HCT116 (cell line): ENCODE measurements at regions not wholly inside any gene's neighbourhood (a gene's known extent, or its start where the extent isn't known, plus 50 kb on each side); places are given as distances from the start of the nearest gene placed in this dataset.

Experiments used
- ATAC-seq: fragments of 200-7000 bp; cut with Tn5 transposase; 2 replicates; pipeline ENCODE4 v1.9.1; 2020; ENCODE audit warnings: mild to moderate bottlenecking, moderate library complexity
- BruUV-seq: library from RNA; stranded (reverse); fragments of 400-500 nt; replicated peaks from 2 replicates; lab custom pipeline; 2021; lab: Mats Ljungman, UMichigan
- CTCF ChIA-PET: fragments of 300-600 bp; sonication (Branson Sonifier 250); formaldehyde crosslinking; loops from one replicate; lab custom pipeline; 2021; ENCODE audit warnings: antibody characterized with exemption; lab: Charles Lee
- POLR2A ChIA-PET: fragments of 300-600, 350-600 bp; sonication (Branson Sonifier 250); formaldehyde crosslinking; loops from one replicate; lab custom pipeline; 2021; ENCODE audit warnings: antibody characterized with exemption; lab: Charles Lee
- RAD21 ChIA-PET, 2 experiments: fragments of 300-600 bp; sonication (Branson Sonifier 250); formaldehyde crosslinking; loops; one replicate each; lab custom pipeline; 2023; ENCODE audit warnings: low total read pairs in 2 of 2; ENCODE audit not compliant: uncharacterized antibody in 2 of 2, unreplicated experiment in 2 of 2, low non-redundant PET in 1 of 2; lab: Charles Lee
- DNase-seq: peaks from one replicate; pipeline ENCODE4 v3.0.0-alpha.2; 2010; ENCODE audit warnings: low read depth, low spot score
- H2AFZ ChIP-seq: fragments of 200-600 bp; shearing (Covaris generic), sonication (generic); 2 replicates; pipeline ENCODE4 v1.6.1; 2017; ENCODE audit warnings: low read depth, mixed run types, mixed read lengths, antibody characterized with exemption, low read length; ENCODE audit not compliant: poor library complexity, severe bottlenecking
- H3K27ac ChIP-seq: 2 replicates; pipeline ENCODE4 v1.5.1; 2012; ENCODE audit warnings: low read depth, low read length
- H3K27me3 ChIP-seq: fragments of 200-600 bp; sonication (generic); 2 replicates; pipeline ENCODE4 v1.6.1; 2016; ENCODE audit warnings: mixed run types, low read length, mixed read lengths; ENCODE audit not compliant: insufficient read depth
- H3K36me3 ChIP-seq, 2 experiments: fragments of 200-500 bp in 1 of 2; fragments of 200-600 bp in 1 of 2; sonication (Bioruptor generic) in 1 of 2; sonication (generic) in 1 of 2; 2 replicates each; pipeline versions ENCODE4 v1.5.1 to v1.6.1; 2014 to 2016; ENCODE audit warnings: low read length in 2 of 2, inconsistent platforms in 1 of 2, mixed read lengths in 1 of 2, mixed run types in 1 of 2; ENCODE audit not compliant: insufficient read depth in 2 of 2, control insufficient read depth in 1 of 2
- H3K4me1 ChIP-seq, 2 experiments: fragments of 200-600 bp in 1 of 2; sonication (generic) in 1 of 2; 2 replicates each; pipeline versions ENCODE4 v1.5.1 to v1.6.1; 2012 to 2017; ENCODE audit warnings: low read length in 2 of 2, inconsistent platforms in 1 of 2, mild to moderate bottlenecking in 1 of 2, mixed read lengths in 1 of 2, mixed run types in 1 of 2, moderate library complexity in 1 of 2; ENCODE audit not compliant: insufficient read depth in 2 of 2, control insufficient read depth in 1 of 2
- H3K4me2 ChIP-seq: fragments of 200-600 bp; sonication (generic); 2 replicates; pipeline ENCODE4 v1.6.1; 2017; ENCODE audit warnings: mixed run types, low read length, mixed read lengths
- H3K4me3 ChIP-seq, 2 experiments: fragments of 200-600 bp in 1 of 2; sonication (generic) in 1 of 2; replicated peaks in 1 of 2; 2 replicates each; pipeline ENCODE4 v1.5.1; 2011 to 2016; ENCODE audit warnings: low read length in 2 of 2, control low read depth in 1 of 2, low read depth in 1 of 2, mild to moderate bottlenecking in 1 of 2, mixed read lengths in 1 of 2, mixed run types in 1 of 2
- H3K79me2 ChIP-seq: fragments of 200-600 bp; sonication (generic); 2 replicates; pipeline ENCODE4 v1.6.1; 2017; ENCODE audit warnings: mild to moderate bottlenecking, mixed run types, low read length, moderate library complexity, mixed read lengths; ENCODE audit not compliant: insufficient read depth
- H3K9ac ChIP-seq: fragments of 200-600 bp; sonication (generic); 2 replicates; pipeline ENCODE4 v1.6.1; 2016; ENCODE audit warnings: low read length, mixed read lengths
- H3K9me2 ChIP-seq: fragments of 200-600 bp; sonication (generic), shearing (Covaris generic); 2 replicates; pipeline ENCODE4 v1.6.1; 2017; ENCODE audit warnings: mixed run types, mild to moderate bottlenecking, moderate library complexity; ENCODE audit not compliant: insufficient read depth
- H3K9me3 ChIP-seq, 2 experiments: fragments of 200-500 bp in 1 of 2; fragments of 200-600 bp in 1 of 2; sonication (Bioruptor generic) in 1 of 2; sonication (generic) in 1 of 2; 2 replicates each; pipeline ENCODE4 v1.6.1; 2014 to 2017; ENCODE audit warnings: low read length in 2 of 2, mixed read lengths in 2 of 2, inconsistent platforms in 1 of 2, low read depth in 1 of 2, mild to moderate bottlenecking in 1 of 2, mixed run types in 1 of 2, moderate library complexity in 1 of 2; ENCODE audit not compliant: control insufficient read depth in 1 of 2, insufficient read depth in 1 of 2
- H4K20me1 ChIP-seq: fragments of 200-600 bp; sonication (generic), shearing (Covaris generic); 2 replicates; pipeline ENCODE4 v1.6.1; 2017; ENCODE audit warnings: mixed run types, mild to moderate bottlenecking, moderate library complexity; ENCODE audit not compliant: insufficient read depth
- ATF3 ChIP-seq: IDR thresholded peaks from 2 replicates; pipeline ENCODE4 v1.6.1; 2012
- CBX3 ChIP-seq: IDR thresholded peaks from 2 replicates; pipeline ENCODE4 v1.6.1; 2012; ENCODE audit warnings: low read depth
- CEBPB ChIP-seq: IDR thresholded peaks from 2 replicates; pipeline ENCODE4 v1.6.1; 2012; ENCODE audit warnings: low read depth
- CTCF ChIP-seq, 3 experiments: fragments of 200-600 bp in 1 of 3; sonication (generic) in 1 of 3; IDR thresholded peaks in 2 of 3; conservative IDR thresholded peaks in 1 of 3; 2 replicates each; pipeline ENCODE4 v1.5.1; 2012 to 2017; ENCODE audit warnings: low read depth in 2 of 3, low read length in 2 of 3, antibody characterized with exemption in 1 of 3, borderline replicate concordance in 1 of 3, control low read depth in 1 of 3, mild to moderate bottlenecking in 1 of 3, mixed read lengths in 1 of 3, mixed run types in 1 of 3, moderate library complexity in 1 of 3; ENCODE audit not compliant: insufficient read depth in 1 of 3
- EGR1 ChIP-seq: IDR thresholded peaks from 2 replicates; pipeline ENCODE4 v1.6.1; 2012; ENCODE audit warnings: low read depth
- FOSL1 ChIP-seq: IDR thresholded peaks from 2 replicates; pipeline ENCODE4 v1.6.1; 2012; ENCODE audit warnings: low read depth
- JUND ChIP-seq: IDR thresholded peaks from 2 replicates; pipeline ENCODE4 v1.6.1; 2012
- MAX ChIP-seq: IDR thresholded peaks from 2 replicates; pipeline ENCODE4 v1.6.1; 2012
- POLR2A ChIP-seq: IDR thresholded peaks from 2 replicates; pipeline ENCODE4 v1.7.0; 2011; ENCODE audit warnings: borderline replicate concordance; ENCODE audit not compliant: insufficient read depth, insufficient read length; ENCODE audit errors: extremely low read depth
- POLR2AphosphoS5 ChIP-seq: IDR thresholded peaks from 2 replicates; pipeline ENCODE4 v1.6.1; 2011; ENCODE audit warnings: mild to moderate bottlenecking, low read depth, low read length, moderate library complexity
- RAD21 ChIP-seq: IDR thresholded peaks from 2 replicates; pipeline ENCODE4 v1.6.1; 2012; ENCODE audit warnings: low read depth, mild to moderate bottlenecking
- SRF ChIP-seq: IDR thresholded peaks from 2 replicates; pipeline ENCODE4 v1.6.1; 2012; ENCODE audit warnings: low read depth
- TCF7L2 ChIP-seq: IDR thresholded peaks from 2 replicates; pipeline ENCODE4 v1.7.0; 2011; ENCODE audit warnings: borderline replicate concordance, inconsistent platforms; ENCODE audit not compliant: insufficient read depth, insufficient read length; ENCODE audit errors: extremely low read depth
- YY1 ChIP-seq: IDR thresholded peaks from 2 replicates; pipeline ENCODE4 v1.6.1; 2011; ENCODE audit warnings: low read length, low read depth, moderate library complexity, mild to moderate bottlenecking; ENCODE audit not compliant: insufficient replicate concordance; ENCODE audit errors: extremely low read depth
- ZBTB33 ChIP-seq: IDR thresholded peaks from 2 replicates; pipeline ENCODE4 v1.6.1; 2011; ENCODE audit warnings: mild to moderate bottlenecking, low read length, moderate library complexity; ENCODE audit not compliant: insufficient replicate concordance; ENCODE audit errors: extremely low read depth
- ZFX ChIP-seq: fragments of 450-650 bp; IDR thresholded peaks from 2 replicates; pipeline ENCODE4 v1.6.1; 2017
- intact Hi-C: fragments of 100-400 bp; cut with micrococcal nuclease; formaldehyde crosslinking; loops from 2 replicates; pipeline ENCODE4 v1.10.0; 2022

GRCh38 chr3:44048196-44048924 is 193.3 kb upstream of the TOPAZ1 start:
- POLR2A ChIA-PET: no interaction called here
- H3K4me2 ChIP-seq: no peak overlapping the region
- no peaks in the 10 kb centered on the region for H3K79me2 ChIP-seq
- DNase-seq (no peak), ATAC-seq (no peak)
- CTCF ChIA-PET: no interaction called here
- no peaks in the 10 kb centered on the region for H3K9me3 ChIP-seq
- H3K36me3 ChIP-seq: no peaks in the 10 kb centered on the region
- peaks cover 3 to 5% of the 10 kb centered on the region in 2 experiments; a peak in 2 of 4 replicates for H3K4me1 ChIP-seq
- H3K27me3 ChIP-seq: peaks cover 6% of the 10 kb centered on the region; the same call in 1 of the 2 replicates
- intact Hi-C loops: no loop called here
- no peak overlapping the region for H2AFZ ChIP-seq
- no peak overlapping the region for H3K4me3 ChIP-seq
- H3K9me2 ChIP-seq: 0 out of 2 replicates have a peak, but pooled peaks cover 4% of the 10 kb centered on the region
- no peak overlapping the region for H3K27ac ChIP-seq
- RAD21 ChIA-PET: no interaction called here
- TF ChIP-seq CTCF (IDR thresholded peaks at IDR 0.05 in 2 of 3, conservative IDR thresholded peaks at IDR 0.05 in 1 of 3; ENCODE audit: borderline replicate concordance in 1 of 3, insufficient read depth in 1 of 3, low read depth in 2 of 3, low read length in 2 of 3): no peak
- TF ChIP-seq JUND: no peak
- no peak for TF ChIP-seq ATF3
- TF ChIP-seq ZFX: no peak
- TF ChIP-seq SRF: no peak
- no peak for TF ChIP-seq POLR2A
- no peak for TF ChIP-seq MAX
- TF ChIP-seq CEBPB: no peak
- no peak for TF ChIP-seq EGR1
- TF ChIP-seq RAD21: no peak
- TF ChIP-seq CBX3: no peak
- TF ChIP-seq FOSL1: no peak
- no peak for TF ChIP-seq TCF7L2
- no peak for TF ChIP-seq POLR2AphosphoS5
- TF ChIP-seq YY1: no peak
- no peak for TF ChIP-seq ZBTB33
- no peaks in the 10 kb centered on the region for H4K20me1 ChIP-seq
- no TSS peak for BruUV-seq
- H3K9ac ChIP-seq: no peak overlapping the region
